Smooth muscle cell (in vitro differentiated cells): ENCODE measurements at regions not wholly inside any gene's neighbourhood (a gene's known extent, or its start where the extent isn't known, plus 50 kb on each side); places are given as distances from the start of the nearest gene placed in this dataset.

ENCODE experiments used
- DNase-seq: peaks from one replicate; lab custom pipeline; 2025; ENCODE audit not compliant: unreplicated experiment; lab: John Stamatoyannopoulos, UW
- H2AFZ ChIP-seq: fragments of 200-600 bp; sonication (generic); 2 replicates; pipeline ENCODE4 v1.6.0; 2016; ENCODE audit warnings: antibody characterized with exemption, low read depth, mild to moderate bottlenecking
- H3F3A ChIP-seq: fragments of 200-600 bp; sonication (generic); 2 replicates; pipeline ENCODE4 v1.6.0; 2017; ENCODE audit warnings: antibody characterized with exemption, low read depth
- H3K27ac ChIP-seq: fragments of 200-600 bp; sonication (generic); 2 replicates; pipeline ENCODE4 v1.5.1; 2016; ENCODE audit warnings: low read depth, mild to moderate bottlenecking
- H3K27me3 ChIP-seq: fragments of 200-600 bp; sonication (generic); 2 replicates; pipeline ENCODE4 v1.6.1; 2016; ENCODE audit warnings: low read depth, mild to moderate bottlenecking
- H3K36me3 ChIP-seq: fragments of 200-600 bp; sonication (generic); 2 replicates; pipeline ENCODE4 v1.5.1; 2016; ENCODE audit warnings: low read depth
- H3K4me1 ChIP-seq: fragments of 200-600 bp; sonication (generic); 2 replicates; pipeline ENCODE4 v1.5.1; 2016; ENCODE audit warnings: low read depth
- H3K4me2 ChIP-seq: fragments of 200-600 bp; sonication (generic); 2 replicates; pipeline ENCODE4 v1.6.0; 2016; ENCODE audit warnings: mild to moderate bottlenecking
- H3K4me3 ChIP-seq: fragments of 200-600 bp; sonication (generic); 2 replicates; pipeline ENCODE4 v1.5.1; 2016; ENCODE audit warnings: mild to moderate bottlenecking
- H3K79me2 ChIP-seq: fragments of 200-600 bp; sonication (generic); 2 replicates; pipeline ENCODE4 v1.6.0; 2016; ENCODE audit warnings: low read depth, mild to moderate bottlenecking
- H3K9ac ChIP-seq: fragments of 200-600 bp; sonication (generic); 2 replicates; pipeline ENCODE4 v1.6.0; 2016; ENCODE audit warnings: low read depth
- H3K9me3 ChIP-seq: fragments of 200-600 bp; sonication (generic); replicated peaks from 2 replicates; pipeline ENCODE4 v1.5.1; 2016; ENCODE audit warnings: low read depth
- H4K20me1 ChIP-seq: fragments of 200-600 bp; sonication (generic); 2 replicates; pipeline ENCODE4 v1.6.0; 2016; ENCODE audit warnings: low read depth
- WGBS: methylation state at CpG from one replicate; pipeline ENCODE4 v1.1.7; 2016; ENCODE audit warnings: low lambda C conversion rate; 5-methylcytosine and 5-hydroxymethylcytosine counted together
- TF ChIP-seq, protein P1 (sequence below): fragments of 200-600 bp; sonication (generic); IDR thresholded peaks from 2 replicates; pipeline ENCODE4 v1.5.1; 2017; ENCODE audit warnings: borderline replicate concordance, mild to moderate bottlenecking, antibody characterized with exemption; ENCODE audit not compliant: insufficient read depth, poor library complexity, severe bottlenecking

DNA sequence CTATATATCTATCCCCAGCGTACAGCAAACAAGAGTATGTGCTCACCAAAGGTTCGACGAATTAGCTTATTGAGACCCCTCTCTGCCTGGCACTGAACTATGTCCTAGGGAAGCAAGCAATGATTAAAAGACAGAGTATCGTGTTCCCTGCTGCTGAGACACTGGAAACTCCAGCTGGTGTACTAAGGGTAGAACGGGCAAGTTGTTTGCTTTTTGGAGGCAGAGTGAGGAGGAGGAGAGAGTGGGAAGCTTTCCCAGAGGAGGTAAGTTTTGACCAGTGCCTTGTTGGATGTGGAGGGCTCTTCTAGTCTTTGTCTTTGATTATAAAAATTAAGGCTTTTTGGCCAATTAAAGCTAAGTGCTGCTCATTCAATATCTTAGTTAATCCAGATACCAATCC is 61.7 kb downstream of the PJA1 start:
- no peaks in the 10 kb centered on the region for H3K27me3 ChIP-seq
- no peak overlapping the region for H3K4me2 ChIP-seq
- H3F3A ChIP-seq, result no peaks in the 10 kb centered on the region
- no peaks in the 10 kb centered on the region for H3K79me2 ChIP-seq
- WGBS, result 70% methylated on average over 5 of the region's 5 CpGs
- TF ChIP-seq, protein P1, sequence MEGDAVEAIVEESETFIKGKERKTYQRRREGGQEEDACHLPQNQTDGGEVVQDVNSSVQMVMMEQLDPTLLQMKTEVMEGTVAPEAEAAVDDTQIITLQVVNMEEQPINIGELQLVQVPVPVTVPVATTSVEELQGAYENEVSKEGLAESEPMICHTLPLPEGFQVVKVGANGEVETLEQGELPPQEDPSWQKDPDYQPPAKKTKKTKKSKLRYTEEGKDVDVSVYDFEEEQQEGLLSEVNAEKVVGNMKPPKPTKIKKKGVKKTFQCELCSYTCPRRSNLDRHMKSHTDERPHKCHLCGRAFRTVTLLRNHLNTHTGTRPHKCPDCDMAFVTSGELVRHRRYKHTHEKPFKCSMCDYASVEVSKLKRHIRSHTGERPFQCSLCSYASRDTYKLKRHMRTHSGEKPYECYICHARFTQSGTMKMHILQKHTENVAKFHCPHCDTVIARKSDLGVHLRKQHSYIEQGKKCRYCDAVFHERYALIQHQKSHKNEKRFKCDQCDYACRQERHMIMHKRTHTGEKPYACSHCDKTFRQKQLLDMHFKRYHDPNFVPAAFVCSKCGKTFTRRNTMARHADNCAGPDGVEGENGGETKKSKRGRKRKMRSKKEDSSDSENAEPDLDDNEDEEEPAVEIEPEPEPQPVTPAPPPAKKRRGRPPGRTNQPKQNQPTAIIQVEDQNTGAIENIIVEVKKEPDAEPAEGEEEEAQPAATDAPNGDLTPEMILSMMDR, result no peak
- H3K9me3 ChIP-seq, result no peaks in the 10 kb centered on the region
- no peak overlapping the region for H3K4me3 ChIP-seq
- no peak for DNase-seq
- no peaks in the 10 kb centered on the region for H4K20me1 ChIP-seq
- no peaks in the 10 kb centered on the region for H3K36me3 ChIP-seq
- H2AFZ ChIP-seq, result no peak overlapping the region
- H3K9ac ChIP-seq, result no peak overlapping the region
- H3K4me1 ChIP-seq, result peaks cover 10% of the 10 kb centered on the region
- no peak overlapping the region for H3K27ac ChIP-seq

DNA sequence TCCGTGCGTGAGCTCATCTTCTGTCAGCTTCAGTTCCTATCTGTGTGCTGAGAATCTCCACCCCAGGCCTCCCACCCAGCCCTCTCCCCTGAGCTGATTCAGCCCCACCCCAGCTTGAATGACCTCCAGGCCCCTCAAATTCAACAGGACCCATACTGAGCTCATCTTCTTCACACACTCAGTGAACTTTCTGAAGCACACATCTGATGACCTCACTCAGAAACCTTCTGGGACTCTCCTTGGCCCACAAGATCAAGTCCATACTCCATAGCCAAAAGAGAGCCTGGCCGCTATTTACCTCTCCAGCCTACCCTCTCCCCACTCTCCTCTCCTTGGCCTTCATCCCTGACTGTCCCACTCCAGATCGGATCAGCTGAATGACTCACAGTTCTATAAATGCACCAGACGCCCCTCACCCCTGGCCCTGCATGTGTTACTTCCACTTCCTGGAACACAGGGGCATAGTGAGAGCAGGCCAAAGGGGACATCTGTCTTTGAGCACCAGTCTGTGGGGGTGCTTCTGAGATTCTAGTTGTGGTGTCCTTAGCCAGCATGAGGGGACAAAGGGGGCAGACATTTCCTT is 62.5 kb downstream of the PJA1 start:
- H3K9ac ChIP-seq, result no peak overlapping the region
- WGBS, result 63% methylated on average over 5 of the region's 5 CpGs
- no peaks in the 10 kb centered on the region for H3K36me3 ChIP-seq
- no peak for DNase-seq
- H4K20me1 ChIP-seq, result no peaks in the 10 kb centered on the region
- no peak overlapping the region for H3K4me2 ChIP-seq
- no peaks in the 10 kb centered on the region for H3F3A ChIP-seq
- no peaks in the 10 kb centered on the region for H3K9me3 ChIP-seq
- H3K79me2 ChIP-seq, result no peaks in the 10 kb centered on the region
- no peak overlapping the region for H2AFZ ChIP-seq
- peaks cover 9% of the 10 kb centered on the region for H3K4me1 ChIP-seq
- no peaks in the 10 kb centered on the region for H3K27me3 ChIP-seq
- TF ChIP-seq, protein P1, result no peak
- no peak overlapping the region for H3K27ac ChIP-seq
- no peak overlapping the region for H3K4me3 ChIP-seq

DNA sequence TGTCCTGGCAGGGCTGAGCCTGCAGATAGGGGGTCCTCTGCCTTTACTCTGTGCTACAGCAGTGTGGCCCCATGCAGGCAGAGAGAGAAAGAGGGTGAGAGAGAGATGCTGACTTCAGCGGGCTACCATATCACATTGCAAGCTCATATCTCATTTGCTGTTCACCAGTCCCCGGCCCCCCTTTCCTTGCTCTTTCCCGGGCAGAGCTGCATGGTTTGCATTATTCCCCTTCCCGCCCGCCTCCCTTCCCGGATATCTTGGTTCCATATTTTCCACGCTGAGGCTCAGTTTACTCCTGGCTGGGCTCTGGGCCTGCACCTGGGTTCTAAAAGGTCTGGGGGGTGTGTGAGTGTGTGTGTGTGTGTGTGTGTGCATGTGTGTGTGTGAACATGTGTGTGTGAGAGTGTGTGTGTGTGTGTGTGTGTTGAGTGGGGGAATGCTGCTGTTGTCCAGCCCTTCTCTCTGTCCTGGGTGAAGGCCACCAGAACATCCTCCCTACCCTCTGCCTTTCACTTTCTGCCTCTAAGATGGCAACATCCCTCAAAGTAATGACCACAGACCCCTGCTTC is 63.5 kb downstream of the PJA1 start:
- no peak overlapping the region for H3K4me3 ChIP-seq
- no peaks in the 10 kb centered on the region for H3K9me3 ChIP-seq
- H3K36me3 ChIP-seq, result no peaks in the 10 kb centered on the region
- H3K4me1 ChIP-seq, result no peaks in the 10 kb centered on the region
- 52% methylated on average over 7 of the region's 7 CpGs for WGBS
- H3K79me2 ChIP-seq, result no peaks in the 10 kb centered on the region
- no peaks in the 10 kb centered on the region for H3F3A ChIP-seq
- no peak overlapping the region for H2AFZ ChIP-seq
- no peak for DNase-seq
- TF ChIP-seq, protein P1, result no peak
- no peak overlapping the region for H3K9ac ChIP-seq
- H3K4me2 ChIP-seq, result no peak overlapping the region
- H3K27ac ChIP-seq, result no peak overlapping the region
- H3K27me3 ChIP-seq, result no peaks in the 10 kb centered on the region
- H4K20me1 ChIP-seq, result no peaks in the 10 kb centered on the region

DNA sequence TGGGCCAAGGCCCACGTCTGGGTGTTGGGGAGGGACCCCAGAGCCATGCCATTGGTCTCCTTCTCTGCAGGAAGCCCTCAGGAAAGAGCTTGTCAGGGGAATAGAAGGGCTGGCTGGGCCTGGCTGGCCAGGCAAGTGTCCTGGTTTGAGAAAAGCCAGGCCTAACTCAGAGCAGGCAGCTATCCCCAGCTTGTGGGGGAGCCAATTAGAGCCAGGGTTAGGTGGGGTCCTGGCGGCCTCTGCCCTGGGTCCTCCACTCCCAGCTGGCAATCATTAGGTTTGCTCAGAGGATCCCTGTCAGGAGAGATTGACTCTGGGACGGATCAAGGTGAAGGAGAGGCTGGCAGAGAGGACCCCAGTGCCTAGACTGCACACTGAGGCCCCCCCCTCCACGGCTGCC is 64.8 kb downstream of the PJA1 start:
- H3K36me3 ChIP-seq, result no peaks in the 10 kb centered on the region
- no peaks in the 10 kb centered on the region for H3K4me1 ChIP-seq
- H3F3A ChIP-seq, result no peaks in the 10 kb centered on the region
- no peak for DNase-seq
- no peaks in the 10 kb centered on the region for H3K9me3 ChIP-seq
- H3K4me2 ChIP-seq, result no peak overlapping the region
- no peaks in the 10 kb centered on the region for H3K27me3 ChIP-seq
- WGBS, result 73% methylated on average over 4 of the region's 4 CpGs
- no peak overlapping the region for H3K27ac ChIP-seq
- no peaks in the 10 kb centered on the region for H3K79me2 ChIP-seq
- H4K20me1 ChIP-seq, result no peaks in the 10 kb centered on the region
- no peak overlapping the region for H3K9ac ChIP-seq
- TF ChIP-seq, protein P1, result no peak
- H2AFZ ChIP-seq, result no peak overlapping the region
- H3K4me3 ChIP-seq, result no peak overlapping the region
